Astrocyte of the hippocampus (primary cell): ENCODE measurements at regions not wholly inside any gene's neighbourhood (a gene's known extent, or its start where the extent isn't known, plus 50 kb on each side); places are given as distances from the start of the nearest gene placed in this dataset.

Experiments used
- DNase-seq: peaks from one replicate; pipeline ENCODE4 v3.0.0; 2011; ENCODE audit warnings: low read depth, low spot score

DNA sequence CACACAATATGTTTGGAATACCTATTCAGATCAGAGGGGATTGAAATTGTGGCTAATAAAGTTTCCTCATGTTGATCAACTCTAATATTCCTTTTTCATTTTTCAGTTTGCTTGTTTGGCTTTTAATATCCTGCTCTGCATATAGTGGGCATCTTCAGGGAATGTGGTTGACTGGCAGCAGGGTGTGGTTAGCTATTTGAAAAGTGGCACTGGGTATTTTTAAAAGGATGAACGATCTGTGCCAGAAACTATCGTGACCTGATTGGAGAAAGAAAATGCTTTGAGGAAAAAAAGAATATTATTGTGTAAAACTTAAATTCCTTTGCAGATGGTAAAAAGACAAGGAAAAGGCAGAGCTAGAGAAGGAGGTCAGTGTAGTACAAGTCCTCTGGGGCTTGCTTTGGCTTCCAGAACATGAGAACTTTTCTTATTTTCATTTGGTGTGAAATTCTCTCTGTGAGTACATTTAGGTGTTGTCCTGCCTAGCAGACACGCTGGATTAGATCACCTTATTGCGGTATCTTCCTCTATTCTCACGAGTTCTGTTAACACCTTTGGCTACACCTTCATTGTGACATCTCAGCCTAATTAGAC lies 329.7 kb upstream of the SNX7 start:
- DNase-seq = no peak

DNA sequence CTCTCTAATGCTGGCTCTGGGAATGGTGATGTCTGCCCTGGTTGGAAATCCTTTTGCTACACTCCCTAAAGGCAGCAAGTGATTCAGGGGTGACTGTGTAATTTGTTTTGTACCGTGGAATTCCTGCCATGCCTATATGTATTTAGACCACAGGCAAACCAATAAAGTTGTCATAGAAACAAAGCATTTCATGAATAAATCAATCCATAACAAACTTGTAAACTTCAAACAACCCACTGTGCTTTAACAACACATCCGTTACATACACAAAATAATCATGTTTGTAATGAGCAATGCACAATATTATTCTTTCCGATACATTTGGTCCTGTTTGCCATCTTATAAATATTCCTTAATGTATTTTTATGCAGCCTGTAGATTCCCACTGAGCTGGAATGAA lies 330.3 kb upstream of the SNX7 start:
- peak; percentile 56 for DNase-seq

- no peak for DNase-seq
These were observed 331.3 kb upstream of the SNX7 start for GRCh38 chr1:98330224-98330623.

DNA sequence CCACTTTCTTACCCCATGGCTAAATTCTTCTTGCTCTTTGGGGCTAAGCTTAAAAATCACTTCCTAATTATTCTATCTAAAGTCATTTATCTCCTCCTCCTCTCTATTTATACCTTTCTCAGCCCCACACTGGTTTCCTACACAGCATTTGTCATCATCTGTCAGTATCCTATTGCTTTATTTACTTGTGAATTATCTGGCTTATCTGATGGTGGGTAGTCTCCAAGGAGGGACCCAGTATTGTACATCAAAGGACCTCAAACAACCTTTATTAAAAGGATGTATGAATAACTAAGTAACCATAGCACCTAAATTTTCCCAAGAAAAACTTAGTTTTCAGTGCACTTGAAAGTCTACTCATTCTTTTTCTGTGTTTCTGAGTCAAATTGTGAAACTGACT lies 332.7 kb upstream of the SNX7 start:
- no peak for DNase-seq

DNA sequence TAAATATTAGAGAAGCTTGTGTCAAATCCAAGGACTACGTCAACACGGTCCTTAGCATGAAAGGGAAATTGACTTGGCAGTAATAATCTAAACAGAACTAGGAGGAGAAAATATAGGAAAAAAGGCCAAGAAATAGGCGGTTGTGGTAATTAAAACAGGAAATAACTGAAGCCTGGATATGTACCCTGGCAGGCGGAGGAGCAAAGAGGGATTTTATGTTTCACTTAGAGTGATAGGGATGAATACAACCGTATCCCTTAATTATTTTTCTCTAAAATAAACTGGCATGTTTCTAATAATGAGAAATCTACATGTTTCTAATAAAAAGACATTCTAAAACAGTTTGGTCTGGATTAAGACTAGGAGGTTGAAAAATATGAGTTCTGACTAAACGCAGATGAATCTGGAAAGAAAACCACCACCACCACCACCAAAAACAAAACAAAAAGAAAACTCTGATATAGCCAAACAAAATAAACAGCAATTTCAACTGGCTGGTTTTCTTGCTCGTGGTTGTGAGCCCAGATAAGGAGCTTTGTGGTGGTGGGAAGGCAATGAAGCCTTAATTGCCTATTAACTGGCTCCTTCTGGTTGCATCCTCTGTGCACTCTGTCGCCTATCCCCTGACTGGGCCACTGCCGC lies 334.2 kb upstream of the SNX7 start:
- peak; percentile 87 for DNase-seq

- peak; percentile 92 for DNase-seq
These were observed 335.7 kb upstream of the SNX7 start for GRCh38 chr1:98325646-98326440.

GRCh38 chr1:98323906-98324358 lies 337.6 kb upstream of the SNX7 start:
- peak; percentile 97 for DNase-seq

DNA sequence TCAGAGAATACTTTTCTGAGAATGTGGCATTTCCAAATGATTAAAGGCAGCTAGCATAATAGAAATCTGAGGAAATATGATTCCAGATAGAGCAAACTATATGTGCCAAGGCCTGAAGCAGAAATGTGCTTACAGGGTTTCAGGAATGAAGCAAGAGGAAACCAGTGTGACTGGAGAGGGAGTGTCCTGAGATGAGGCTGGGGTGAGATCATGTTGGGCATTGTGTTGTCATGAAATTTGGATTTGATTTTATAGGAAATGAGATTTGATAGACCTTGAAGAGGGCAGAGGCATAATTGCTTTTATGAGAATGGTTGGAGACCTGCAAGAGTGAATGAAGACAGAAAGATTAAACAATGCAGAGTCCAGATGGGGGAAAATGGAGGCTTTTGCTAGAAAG lies 338.1 kb upstream of the SNX7 start:
- DNase-seq = peak; percentile 58

DNA sequence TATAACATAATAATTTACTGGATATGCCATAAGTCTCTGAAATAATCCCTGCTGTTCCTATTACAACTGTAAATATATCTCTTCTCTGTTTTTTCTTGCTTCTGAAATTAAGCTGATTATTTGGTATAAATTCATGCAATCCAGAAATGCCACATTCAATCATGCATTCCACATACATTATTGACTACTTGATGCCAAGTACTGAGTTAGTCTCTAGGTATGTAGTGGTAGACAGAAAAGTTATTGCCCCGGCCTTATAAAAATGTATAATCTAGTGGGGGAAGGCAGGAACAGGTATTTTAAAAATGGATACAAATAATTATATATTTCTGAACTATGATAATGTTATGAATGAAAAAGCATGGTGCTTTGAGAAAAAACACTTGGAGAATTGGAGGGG lies 338.6 kb upstream of the SNX7 start:
- DNase-seq = no peak

GRCh38 chr1:98322086-98322485 lies 339.4 kb upstream of the SNX7 start:
- DNase-seq = no peak

GRCh38 chr1:98321191-98321590 lies 340.3 kb upstream of the SNX7 start:
- no peak for DNase-seq

GRCh38 chr1:98316286-98316905 lies 345.1 kb upstream of the SNX7 start:
- no peak for DNase-seq

DNA sequence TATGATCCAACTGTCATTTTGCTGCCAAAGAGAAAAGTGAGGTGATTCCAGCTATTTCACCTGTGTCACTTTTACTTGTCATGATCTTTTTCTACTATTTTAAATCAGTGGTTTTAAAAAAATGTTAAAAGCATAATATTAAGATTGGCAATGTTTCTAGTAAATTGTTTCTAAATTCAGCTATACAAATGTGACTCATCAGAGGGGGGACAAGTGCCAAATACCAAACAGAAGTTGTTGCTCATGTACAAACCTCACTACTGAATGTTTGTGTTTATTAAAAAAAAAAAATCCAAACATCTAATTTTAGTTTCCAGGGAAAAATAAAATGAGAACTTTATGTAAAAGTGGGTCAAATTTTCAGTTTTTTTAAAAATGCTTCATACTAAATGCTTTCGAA lies 346.2 kb upstream of the SNX7 start:
- peak; percentile 82 for DNase-seq

DNA sequence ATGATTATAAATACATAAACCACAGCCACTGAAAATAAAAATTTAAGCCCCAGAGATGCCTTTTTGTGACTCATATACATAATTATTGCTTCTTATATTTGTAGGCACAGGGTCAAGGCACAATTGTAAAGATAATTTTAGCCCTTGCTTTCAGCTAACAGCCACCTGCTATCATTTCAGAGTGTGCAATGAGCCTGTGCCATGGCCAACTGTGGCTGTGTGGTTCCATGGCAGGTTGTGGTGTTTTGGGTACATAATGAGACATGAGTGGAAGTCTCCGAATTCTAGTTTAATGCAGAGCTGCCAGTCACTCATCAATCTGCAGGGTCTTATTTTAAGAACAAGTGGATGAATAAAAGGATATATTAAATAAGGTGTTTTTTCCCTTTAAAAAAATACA lies 346.9 kb upstream of the SNX7 start:
- no peak for DNase-seq

DNA sequence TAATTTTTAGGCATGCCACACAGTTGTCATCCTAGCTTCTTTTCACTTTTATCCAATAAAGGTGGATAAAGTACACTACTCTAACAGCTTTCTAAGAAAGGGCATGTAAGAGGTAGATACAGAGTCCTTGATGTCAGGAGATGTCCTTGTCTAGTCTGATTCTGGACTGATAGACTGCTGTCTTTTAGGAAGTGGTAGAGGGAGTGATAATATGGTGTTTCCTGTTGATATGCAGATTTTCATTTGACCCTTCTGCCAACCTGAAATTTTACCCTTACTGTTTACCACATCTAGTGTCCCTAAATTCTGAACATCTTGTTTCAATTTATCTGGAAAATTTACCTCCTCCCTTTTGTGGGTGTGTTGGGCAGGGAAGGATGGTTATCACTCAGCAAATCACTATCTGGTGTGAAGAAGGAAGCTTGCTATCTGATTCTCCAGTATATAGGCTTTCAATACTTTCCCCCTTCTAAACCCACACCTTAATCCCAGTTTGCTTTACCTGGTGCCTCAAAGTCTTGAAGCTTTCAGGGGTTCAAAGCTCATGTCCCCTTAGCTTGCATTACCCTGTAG lies 354.9 kb upstream of the SNX7 start:
- DNase-seq = no peak

GRCh38 chr1:98305362-98305761 lies 356.2 kb upstream of the SNX7 start:
- DNase-seq = no peak

- no peak for DNase-seq
These were observed 356.6 kb upstream of the SNX7 start for GRCh38 chr1:98304888-98305287.

- DNase-seq = no peak
These were observed 361.7 kb upstream of the SNX7 start for GRCh38 chr1:98299861-98300260.

DNA sequence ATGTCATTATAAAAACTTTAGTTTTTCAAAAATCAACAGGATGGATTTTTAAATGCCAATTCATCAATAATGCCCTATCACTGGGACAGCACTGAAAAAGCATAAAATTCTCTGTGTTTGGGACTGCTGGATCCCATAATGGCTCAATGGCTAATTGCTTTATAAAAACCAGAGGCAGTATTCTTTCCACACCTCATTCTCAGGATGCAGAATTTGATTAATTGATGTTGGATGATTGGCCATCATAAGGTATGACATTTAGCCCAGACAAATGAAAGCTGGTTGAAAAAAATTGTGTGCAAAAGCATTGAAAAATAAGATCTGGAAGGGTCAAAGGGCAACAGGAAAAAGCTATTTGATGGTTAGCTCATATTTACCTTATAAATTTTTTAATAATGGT lies 362.2 kb upstream of the SNX7 start:
- DNase-seq = no peak

DNA sequence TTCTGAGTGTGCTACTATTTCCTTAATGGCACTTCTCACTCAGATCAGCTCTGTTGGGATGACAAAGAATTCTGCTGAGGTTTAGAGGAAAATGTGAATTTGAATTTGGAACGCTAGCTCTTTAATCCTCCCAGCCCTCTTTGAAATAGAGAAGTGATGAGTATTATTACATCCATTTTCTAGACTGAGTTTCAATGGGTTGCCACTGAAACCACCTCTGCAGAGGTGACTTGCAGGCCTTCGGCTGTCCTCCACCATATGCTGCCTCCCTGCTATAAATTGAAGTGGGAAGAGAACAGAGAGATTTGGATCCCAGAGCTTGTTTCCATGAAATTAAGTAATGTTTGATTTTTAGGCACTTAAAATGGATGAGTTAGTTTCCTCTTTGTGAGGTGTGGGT lies 363.2 kb upstream of the SNX7 start:
- DNase-seq = no peak

DNA sequence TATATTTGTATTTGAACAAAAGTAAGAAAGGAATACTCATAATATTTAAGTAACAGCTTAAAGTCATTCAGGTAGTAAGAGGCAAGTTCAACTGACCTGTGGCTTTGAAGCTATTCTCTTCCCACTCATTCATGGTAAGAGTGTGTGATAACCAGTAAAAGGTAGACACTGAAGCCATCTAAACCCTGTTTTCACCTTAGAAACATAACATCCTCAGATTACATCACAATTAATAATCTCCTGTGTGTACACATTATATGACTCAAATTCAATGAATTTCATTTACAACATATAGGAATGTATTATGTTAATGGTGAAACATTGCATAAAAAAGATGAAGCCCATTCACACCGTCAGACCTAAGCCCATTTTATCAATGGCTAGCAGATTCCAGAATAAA lies 364.8 kb upstream of the SNX7 start:
- no peak for DNase-seq

GRCh38 chr1:98294127-98294526 lies 367.4 kb upstream of the SNX7 start:
- DNase-seq = no peak
